ENCODE measurements at regions not wholly inside any gene's neighbourhood (a gene's known extent, or its start where the extent isn't known, plus 50 kb on each side); places are given as distances from the start of the nearest gene placed in this dataset.
A peak's percentile ranks its signal among the peaks of the same experiment; 100 is the strongest.

DNA sequence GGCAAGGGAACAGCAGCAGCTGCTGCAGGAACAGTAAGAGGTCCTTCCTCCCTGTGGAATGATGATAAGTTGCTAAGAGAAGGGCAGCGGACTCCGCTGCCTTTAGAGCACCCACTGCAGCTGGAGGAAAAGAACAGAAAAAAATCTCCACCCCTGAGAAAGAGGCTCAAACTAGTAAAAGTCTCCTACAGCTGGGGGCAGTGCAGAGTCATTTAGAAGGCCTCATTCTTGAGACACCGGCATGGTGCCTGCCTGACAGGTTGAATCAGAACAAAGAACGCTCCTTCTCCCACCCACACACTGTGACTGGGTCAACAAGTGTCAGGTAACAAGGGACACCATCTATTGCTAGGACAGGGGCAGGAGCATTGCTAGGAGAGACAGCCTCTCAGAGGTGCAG is 188.4 kb downstream of the ABHD5 start:
- DNase-seq (ENCODE audit: low read depth) = peak; percentile 22
- in situ Hi-C loops (cut with HindIII; ENCODE audit: low pct_unique_long_range_greater_than_20kb, low sequenced_read_pairs) = no loop called here

DNA sequence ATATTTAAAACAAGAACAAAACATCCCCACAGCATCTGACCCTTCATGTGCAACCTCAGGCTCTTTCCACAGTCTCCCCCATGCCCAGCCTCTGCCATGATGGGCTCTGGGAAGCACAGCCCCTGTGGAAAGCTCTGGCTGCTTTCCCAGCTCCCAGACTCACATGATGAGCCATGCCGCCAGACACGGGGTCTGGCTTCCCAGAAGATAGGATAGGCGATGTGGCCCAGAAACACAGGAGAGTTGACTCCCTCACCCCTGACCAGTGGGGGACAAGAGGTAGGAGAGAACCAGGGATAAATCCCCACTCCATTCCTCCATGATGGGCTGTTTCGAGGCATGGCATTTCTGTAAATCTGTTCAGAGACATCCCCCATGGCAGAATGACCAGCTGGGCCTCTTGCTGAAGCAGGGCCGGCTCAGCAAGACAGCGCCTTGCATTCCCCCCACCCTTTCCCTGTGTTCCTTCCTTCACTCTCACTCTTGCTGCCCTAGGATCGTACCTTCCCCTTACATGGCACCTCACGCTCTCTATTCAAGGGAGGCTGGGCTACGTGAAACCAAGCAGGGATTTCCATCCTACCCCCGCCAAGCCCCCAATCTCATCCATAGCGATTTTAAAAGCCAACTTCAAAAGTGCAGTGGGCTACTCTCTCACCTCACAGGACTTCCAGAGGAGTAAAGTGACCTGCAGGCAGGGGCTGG is 192.4 kb downstream of the ABHD5 start:
- DNase-seq (ENCODE audit: low read depth) = no peak

DNA sequence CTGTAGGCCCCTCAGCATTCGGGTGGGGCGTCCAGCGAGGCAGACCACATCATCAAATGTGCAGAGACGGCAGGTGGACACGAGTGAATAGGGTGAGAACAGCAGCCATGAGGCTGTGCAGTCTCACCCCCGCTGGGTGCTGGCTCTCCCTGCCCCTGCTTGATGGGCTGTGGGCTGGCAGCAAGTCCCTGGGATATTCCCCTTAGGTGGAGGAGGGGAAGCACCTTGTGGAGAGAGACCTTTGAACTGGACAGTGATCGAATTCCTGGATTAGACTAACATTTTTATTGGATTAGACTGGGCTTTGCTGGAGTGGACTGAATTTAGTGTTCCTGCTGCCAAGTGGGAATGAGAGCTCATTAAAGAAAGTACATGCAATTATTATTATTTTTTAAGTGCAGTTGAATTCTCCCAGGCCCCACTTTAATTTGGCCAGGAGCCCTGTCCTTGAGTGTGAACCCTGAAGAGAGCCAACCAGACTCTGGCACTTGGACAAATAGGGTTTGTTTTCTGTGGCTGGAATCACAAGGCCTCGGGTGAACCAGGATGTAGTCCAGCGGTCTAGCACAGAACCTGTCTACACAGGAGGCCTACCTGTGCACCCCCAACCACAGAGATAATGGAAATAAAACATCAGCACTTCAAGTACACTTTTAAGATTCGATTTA is 193.1 kb downstream of the ABHD5 start:
- DNase-seq (ENCODE audit: low read depth) = no peak
- in situ Hi-C loops (cut with HindIII; ENCODE audit: low pct_unique_long_range_greater_than_20kb, low sequenced_read_pairs) = no loop called here

More for the DNA sequence above, 192.4 kb downstream of the ABHD5 start:
- in situ Hi-C loops (cut with HindIII; ENCODE audit: low pct_unique_long_range_greater_than_20kb, low sequenced_read_pairs) = no loop called here

DNA sequence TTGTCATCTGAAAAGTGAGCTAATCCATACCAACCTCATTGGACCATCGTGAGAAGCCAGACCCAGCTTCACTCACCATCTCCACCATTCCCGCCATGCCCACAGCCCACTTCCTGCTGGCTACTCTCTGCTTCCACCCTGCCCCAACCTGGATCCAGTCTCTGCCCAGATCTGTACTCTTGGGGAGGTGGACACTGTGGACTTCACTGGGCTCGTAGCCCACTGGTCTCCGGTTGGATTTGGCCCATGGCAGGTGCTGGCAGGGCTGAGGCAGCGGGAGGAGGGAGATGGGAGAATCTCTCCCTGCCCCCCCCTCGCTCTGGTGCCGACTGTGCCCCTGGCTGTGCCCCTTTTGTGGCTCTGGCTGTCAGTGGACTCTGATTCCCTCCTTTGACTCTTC is 193.8 kb downstream of the ABHD5 start:
- no peak for DNase-seq (ENCODE audit: low read depth)
- in situ Hi-C loops (cut with HindIII; ENCODE audit: low pct_unique_long_range_greater_than_20kb, low sequenced_read_pairs) = no loop called here

DNA sequence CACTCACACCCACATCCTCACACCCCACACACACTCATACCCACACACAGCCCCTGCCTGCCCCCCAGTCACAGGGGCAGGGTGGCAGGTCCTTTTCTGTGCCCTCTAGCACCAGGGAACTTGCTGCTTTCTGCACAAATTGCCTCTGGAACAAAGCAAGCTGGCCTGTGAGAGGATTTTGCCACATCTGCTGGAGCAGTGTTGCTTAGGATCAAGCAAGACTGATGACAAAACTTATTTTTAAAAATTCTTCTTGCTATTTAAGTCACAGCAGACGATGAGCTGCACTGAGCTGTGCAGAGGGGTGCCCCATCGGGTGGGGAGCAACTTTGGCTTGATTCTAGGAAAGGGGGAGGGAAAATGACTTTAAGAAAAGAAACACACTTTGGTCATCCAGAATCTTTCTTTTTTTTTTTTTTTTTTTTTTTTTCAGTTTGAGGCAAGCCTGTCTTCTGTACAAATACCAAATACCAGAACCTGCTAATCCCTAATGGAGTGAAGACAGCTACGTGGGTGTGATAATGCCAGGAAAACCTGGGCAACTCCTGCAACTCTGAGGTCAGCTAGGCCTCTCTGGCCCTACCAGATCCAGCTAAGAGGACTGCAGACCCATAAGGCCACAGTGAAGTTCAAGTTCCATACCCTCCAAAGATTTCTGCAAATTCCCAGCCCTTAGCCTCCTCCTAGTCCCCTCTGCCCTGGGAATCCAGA is 195.3 kb downstream of the ABHD5 start:
- in situ Hi-C loops (cut with HindIII; ENCODE audit: low pct_unique_long_range_greater_than_20kb, low sequenced_read_pairs) = no loop called here
- no peak for DNase-seq (ENCODE audit: low read depth)

DNA sequence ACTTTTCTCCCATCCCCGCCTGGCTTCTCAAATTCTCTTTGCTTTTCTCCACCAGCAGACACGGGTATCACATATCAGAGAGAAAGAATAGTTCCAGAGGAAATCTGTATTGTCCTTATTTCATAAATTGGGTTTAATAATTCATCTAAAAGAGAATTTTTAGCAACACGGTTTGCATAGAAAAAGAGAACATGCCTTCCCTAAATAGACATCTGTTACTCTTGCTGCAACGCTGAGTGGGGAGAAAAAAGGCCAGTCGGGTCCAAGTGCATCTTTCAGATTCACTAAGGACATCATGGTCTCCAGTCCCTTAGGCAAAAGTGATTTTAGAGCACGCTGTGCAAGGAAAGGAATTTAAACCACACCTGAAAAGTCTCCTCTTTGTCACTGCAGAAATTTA is 201.3 kb downstream of the ABHD5 start:
- DNase-seq (ENCODE audit: low read depth) = no peak
- in situ Hi-C loops (cut with HindIII; ENCODE audit: low pct_unique_long_range_greater_than_20kb, low sequenced_read_pairs) = no loop called here

DNA sequence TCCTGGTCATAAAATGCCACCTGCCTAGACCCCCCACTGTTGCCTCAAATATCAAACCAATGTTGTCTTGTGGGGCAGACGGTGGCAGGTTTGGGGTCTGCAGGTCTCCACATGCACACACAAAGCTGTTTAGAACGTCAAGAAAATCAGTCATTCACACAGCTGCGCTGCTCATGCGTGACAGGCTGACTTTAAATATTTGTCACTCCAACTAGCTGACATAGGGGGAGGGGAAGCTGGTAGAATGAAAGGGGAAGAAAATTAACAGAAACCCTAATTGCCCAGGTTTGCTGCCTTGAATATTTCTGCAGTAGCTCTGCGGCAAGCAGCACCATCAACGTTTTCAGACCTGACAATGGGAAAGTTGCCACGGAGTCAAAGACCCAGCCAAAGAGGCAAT is 201.8 kb downstream of the ABHD5 start:
- in situ Hi-C loops (cut with HindIII; ENCODE audit: low pct_unique_long_range_greater_than_20kb, low sequenced_read_pairs) = no loop called here
- peak; percentile 37 for DNase-seq (ENCODE audit: low read depth)

DNA sequence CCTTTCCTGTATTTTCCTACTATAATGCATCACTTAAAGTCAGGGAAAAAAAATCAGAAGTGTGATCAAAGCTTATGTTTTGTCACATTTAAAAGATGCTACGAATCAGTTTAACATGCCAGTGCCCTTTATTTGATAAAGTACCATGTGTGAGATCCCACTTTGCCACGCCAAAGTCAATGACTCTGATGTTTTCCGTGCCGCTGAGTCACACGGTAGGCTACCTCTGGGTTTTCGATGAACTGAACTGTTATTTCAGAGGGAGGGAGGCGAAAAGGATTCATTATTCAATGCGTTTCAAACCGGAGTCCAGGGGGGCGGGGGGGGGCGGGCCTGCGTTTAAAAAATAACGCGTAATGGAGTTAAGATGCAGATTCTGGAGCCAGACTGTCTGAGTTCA is 203.0 kb downstream of the ABHD5 start:
- no peak for DNase-seq (ENCODE audit: low read depth)
- in situ Hi-C loops (cut with HindIII; ENCODE audit: low pct_unique_long_range_greater_than_20kb, low sequenced_read_pairs) = no loop called here

DNA sequence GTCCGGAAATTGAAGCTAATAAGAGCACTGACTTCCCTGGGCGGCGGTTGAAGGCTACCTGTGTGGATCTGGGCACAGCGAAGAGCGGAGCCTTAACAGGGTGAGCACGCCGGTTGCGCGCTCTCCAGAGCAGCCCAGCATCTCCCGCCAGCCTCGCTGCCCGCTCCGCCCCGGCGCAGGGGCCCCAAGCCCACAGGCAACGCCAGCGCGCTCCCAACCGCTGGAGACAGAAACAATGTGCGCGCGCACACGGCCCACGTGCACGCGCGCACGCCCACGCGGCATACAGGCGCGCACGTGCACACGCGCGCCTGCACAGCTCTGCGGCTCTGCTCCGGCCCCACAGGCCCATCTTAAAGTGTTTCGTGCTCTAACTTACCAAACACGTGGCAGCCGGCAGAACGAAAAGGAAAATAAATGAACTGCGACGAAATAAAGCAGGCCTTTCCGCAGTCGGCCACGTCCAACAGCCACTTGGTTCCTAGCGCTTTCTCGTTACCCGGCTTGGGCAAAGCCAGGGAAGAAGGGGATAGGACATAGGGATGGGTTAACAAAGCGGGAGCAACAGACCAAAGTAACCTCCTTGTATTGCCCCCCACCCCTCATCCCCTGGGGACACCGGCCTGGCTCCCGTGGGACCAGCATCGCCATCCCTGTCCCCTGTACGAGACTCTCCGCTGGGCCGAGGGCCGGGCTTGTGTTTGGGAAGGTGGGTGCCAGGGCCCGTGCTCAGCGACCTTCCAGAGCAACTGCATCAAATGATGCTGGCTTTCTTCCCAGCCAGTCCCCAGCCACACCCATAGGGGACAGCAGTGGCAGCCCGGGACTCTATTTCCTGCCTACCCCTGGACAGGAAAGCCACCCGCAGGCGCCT is 203.7 kb downstream of the ABHD5 start:
- no peak for DNase-seq (ENCODE audit: low read depth)
- in situ Hi-C loops (cut with HindIII; ENCODE audit: low pct_unique_long_range_greater_than_20kb, low sequenced_read_pairs) = no loop called here

DNA sequence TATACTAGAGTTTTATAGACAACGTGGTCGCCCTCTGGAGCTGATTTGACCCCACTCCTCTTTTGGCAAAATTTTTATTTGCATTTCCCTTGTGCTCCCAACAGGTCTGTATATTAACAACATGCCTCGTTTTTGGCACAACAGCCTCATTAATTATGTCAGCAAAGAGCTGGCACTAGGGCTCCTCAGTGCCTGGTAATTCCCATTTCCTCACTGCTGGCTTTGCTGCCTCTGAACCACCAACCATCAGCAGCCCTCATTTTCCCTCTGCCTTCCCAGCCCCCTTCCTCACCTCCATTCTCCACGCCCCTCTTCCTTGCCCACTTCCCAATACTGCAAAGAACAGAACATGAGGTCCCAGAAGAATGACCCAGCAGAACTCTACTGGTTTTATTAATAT is 204.8 kb downstream of the ABHD5 start:
- DNase-seq (ENCODE audit: low read depth) = no peak
- in situ Hi-C loops (cut with HindIII; ENCODE audit: low pct_unique_long_range_greater_than_20kb, low sequenced_read_pairs) = no loop called here

DNA sequence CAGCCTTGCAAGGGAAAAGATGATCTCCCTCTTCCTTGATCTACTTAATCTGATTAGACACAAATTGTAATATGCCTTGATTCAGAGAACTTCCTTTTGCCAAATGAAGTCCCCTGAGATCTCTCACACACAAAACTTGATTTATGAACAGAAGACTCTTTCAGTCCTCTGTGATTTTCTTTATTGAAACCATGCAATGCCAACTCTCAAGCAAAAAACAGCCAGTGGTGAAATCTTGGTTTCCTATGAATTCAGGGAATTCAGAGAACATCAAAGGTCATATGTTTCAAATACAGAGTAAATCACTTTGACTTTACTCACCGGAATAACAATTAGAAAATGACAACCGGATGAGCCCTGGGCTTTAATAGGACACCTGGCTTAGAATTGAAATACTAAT is 211.7 kb downstream of the ABHD5 start:
- in situ Hi-C loops (cut with HindIII; ENCODE audit: low pct_unique_long_range_greater_than_20kb, low sequenced_read_pairs) = no loop called here

DNA sequence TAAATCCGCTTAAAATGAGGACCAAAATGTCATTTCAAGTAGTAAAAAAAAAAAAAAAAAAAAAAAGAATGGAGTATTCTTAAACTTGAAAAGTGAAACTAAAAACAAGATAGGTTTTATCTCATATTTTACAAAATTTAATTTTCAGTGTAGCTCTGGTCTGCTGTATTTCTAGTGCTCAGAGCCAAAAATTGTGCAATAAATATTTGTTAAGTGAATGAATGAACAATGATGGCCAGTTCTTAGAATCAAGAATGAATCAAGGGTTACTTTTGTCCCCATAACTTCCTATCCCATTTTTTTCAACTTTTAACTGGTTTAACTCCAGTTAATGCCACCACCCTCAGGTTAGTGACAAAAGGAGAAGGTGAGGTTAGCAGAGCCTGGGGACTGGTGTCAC is 214.4 kb downstream of the ABHD5 start:
- no peak for DNase-seq (ENCODE audit: low read depth)
- in situ Hi-C loops (cut with HindIII; ENCODE audit: low pct_unique_long_range_greater_than_20kb, low sequenced_read_pairs) = no loop called here

More for the DNA sequence above, 211.7 kb downstream of the ABHD5 start:
- no peak for DNase-seq (ENCODE audit: low read depth)

DNA sequence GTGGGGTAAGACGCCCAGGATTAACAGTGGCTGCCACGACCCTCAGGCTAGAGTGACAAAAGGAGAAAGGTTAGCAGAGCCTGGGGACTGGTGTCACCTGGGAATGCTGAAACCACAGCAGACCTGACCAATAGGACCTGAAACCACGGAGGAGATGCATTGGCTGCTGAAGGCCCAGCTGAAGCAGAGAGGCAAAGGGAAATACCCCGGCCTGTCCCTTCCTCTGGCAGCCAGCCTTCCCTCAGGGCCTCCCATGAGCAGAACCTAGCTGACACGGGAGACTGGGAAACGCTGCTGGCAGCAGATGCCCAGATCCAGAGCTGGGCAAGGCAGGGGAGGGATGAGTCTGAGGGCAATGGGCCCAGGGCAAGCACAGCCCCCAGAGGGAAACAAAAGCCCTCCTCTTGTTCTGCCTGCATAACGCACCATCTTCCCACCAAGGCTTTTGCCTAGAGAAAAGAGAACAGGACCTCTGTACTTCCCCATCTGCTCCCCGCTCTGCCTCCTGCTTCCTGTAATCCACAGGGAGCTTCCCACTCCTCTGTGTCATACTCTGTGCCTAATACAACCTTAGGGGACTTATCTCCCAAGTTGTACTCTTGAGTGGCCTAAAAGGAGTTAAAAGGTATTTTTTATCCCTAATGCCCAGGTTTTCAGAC is 216.2 kb downstream of the ABHD5 start:
- DNase-seq (ENCODE audit: low read depth) = no peak
- in situ Hi-C loops (cut with HindIII; ENCODE audit: low pct_unique_long_range_greater_than_20kb, low sequenced_read_pairs) = no loop called here

DNA sequence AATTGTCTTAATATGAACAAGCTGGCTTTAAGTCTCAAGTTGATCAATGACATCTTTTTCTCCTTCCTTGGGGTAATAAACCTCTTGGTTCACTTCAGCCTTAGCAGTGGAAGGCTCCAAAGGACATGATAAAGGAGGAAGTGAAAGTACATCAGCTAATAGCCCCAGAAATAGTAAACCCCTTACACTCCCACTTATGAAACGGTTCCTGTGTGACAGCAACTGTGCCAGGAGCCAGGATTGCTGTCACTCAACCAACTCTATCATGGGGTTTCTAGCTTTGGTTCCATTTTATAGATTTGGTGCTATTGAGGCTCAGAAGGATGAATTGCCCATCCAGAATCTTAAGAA is 216.7 kb downstream of the ABHD5 start:
- no peak for DNase-seq (ENCODE audit: low read depth)
- in situ Hi-C loops (cut with HindIII; ENCODE audit: low pct_unique_long_range_greater_than_20kb, low sequenced_read_pairs) = no loop called here

DNA sequence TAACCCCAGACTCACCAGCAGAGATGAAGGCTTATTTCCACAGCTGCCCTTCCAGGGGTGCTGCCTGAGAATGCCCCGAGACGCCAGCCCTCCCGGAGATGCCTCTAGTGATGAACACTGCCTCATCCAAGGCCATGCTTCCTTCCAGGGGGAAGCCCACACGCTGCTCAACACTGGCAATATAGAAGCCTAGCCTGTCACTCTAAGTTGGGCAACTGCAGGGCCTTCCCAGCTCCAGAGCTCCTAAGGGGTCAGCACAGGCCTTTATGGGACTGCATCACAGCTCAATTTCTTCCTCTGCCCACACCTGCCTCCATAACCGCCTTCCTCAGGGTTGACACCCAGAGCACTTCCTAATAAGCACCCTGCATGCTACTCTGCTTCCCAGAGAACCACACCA is 217.7 kb downstream of the ABHD5 start:
- no peak for DNase-seq (ENCODE audit: low read depth)
- in situ Hi-C loops (cut with HindIII; ENCODE audit: low pct_unique_long_range_greater_than_20kb, low sequenced_read_pairs) = no loop called here

DNA sequence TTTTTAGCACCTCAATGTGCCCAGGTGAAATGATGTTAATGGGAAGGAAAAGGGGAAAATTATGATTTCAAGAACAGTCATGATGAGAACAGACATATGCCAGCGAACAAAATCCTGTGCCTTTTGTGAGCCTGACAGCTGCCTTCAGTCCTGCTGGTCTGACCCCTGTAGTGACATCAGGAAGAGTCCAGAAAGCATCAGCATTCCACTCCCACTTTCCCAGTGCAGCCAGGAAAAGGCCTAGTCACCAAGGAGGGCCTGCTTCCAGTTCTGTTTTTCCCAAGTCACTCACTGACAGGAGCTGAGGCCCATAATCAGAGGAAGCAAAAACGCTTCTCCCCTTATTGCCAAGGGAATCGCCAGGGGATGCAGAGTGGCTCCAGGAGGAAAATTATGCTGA is 218.4 kb downstream of the ABHD5 start:
- DNase-seq (ENCODE audit: low read depth) = no peak
- in situ Hi-C loops (cut with HindIII; ENCODE audit: low pct_unique_long_range_greater_than_20kb, low sequenced_read_pairs) = no loop called here

DNA sequence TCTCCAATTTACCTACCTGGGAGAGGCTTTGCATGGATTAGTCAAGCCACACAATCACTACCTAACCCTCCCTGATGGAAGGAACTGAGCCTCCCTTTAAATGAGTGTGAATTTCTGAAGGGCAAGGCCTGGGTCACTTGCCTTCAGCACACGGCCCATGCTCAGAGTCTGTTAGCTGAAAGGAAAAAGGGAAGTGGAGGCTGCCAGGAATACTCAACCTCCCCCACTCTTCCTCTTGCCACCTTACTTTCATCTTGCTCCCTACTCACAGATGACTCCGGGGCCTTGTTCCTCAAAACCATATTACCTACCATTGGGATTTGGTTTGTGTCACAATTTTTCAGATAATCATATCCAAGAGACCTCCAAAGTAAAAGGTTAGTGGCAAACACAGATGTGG is 220.0 kb downstream of the ABHD5 start:
- in situ Hi-C loops (cut with HindIII; ENCODE audit: low pct_unique_long_range_greater_than_20kb, low sequenced_read_pairs) = no loop called here
- no peak for DNase-seq (ENCODE audit: low read depth)
